ENCODE measurements at regions not wholly inside any gene's neighbourhood (a gene's known extent, or its start where the extent isn't known, plus 50 kb on each side); places are given as distances from the start of the nearest gene placed in this dataset.

GRCh38 chr1:219312967-219313366 lies 139.3 kb downstream of the LYPLAL1 start:
- no peak for TF ChIP-seq CTCF (IDR thresholded peaks at IDR 0.05; ENCODE audit: insufficient read depth, low read length, poor library complexity, severe bottlenecking)
- Histone ChIP-seq H3K36me3 (ENCODE audit: control insufficient read depth, insufficient read depth, low read length) (no peaks in the 10 kb centered on the region), H3K27me3 (replicated peaks; ENCODE audit: control insufficient read depth, insufficient read depth, low read length) (no peaks in the 10 kb centered on the region), H3K4me3 (replicated peaks; ENCODE audit: low read depth, low read length) (no peak overlapping the region)
- DNase-seq (ENCODE audit: extremely low read depth, insufficient read length): no peak

- Histone ChIP-seq H3K36me3 (ENCODE audit: control insufficient read depth, insufficient read depth, low read length) (no peaks in the 10 kb centered on the region), H3K4me3 (replicated peaks; ENCODE audit: low read depth, low read length) (no peak overlapping the region), H3K27me3 (replicated peaks; ENCODE audit: control insufficient read depth, insufficient read depth, low read length) (no peaks in the 10 kb centered on the region)
- TF ChIP-seq CTCF (IDR thresholded peaks at IDR 0.05; ENCODE audit: insufficient read depth, low read length, poor library complexity, severe bottlenecking): no peak
- DNase-seq (ENCODE audit: extremely low read depth, insufficient read length): no peak
These were observed 136.6 kb downstream of the LYPLAL1 start for GRCh38 chr1:219310181-219310728.

GRCh38 chr1:219308367-219308766 lies 134.7 kb downstream of the LYPLAL1 start:
- no peak for DNase-seq (ENCODE audit: extremely low read depth, insufficient read length)
- no peak for TF ChIP-seq CTCF (IDR thresholded peaks at IDR 0.05; ENCODE audit: insufficient read depth, low read length, poor library complexity, severe bottlenecking)
- no peak overlapping the region for H3K4me3 ChIP-seq (replicated peaks; ENCODE audit: low read depth, low read length)

GRCh38 chr1:219304227-219305226 lies 130.8 kb downstream of the LYPLAL1 start:
- no peak overlapping the region for H3K4me3 ChIP-seq (replicated peaks; ENCODE audit: low read depth, low read length)
- DNase-seq (ENCODE audit: extremely low read depth, insufficient read length): no peak
- no peak for TF ChIP-seq CTCF (IDR thresholded peaks at IDR 0.05; ENCODE audit: insufficient read depth, low read length, poor library complexity, severe bottlenecking)

More at GRCh38 chr1:219308367-219308766, 134.7 kb downstream of the LYPLAL1 start:
- H3K27me3 ChIP-seq (replicated peaks; ENCODE audit: control insufficient read depth, insufficient read depth, low read length): no peaks in the 10 kb centered on the region
- H3K36me3 ChIP-seq (ENCODE audit: control insufficient read depth, insufficient read depth, low read length): no peaks in the 10 kb centered on the region

GRCh38 chr1:219302697-219303096 lies 129.0 kb downstream of the LYPLAL1 start:
- TF ChIP-seq CTCF (IDR thresholded peaks at IDR 0.05; ENCODE audit: insufficient read depth, low read length, poor library complexity, severe bottlenecking): no peak
- Histone ChIP-seq H3K36me3 (ENCODE audit: control insufficient read depth, insufficient read depth, low read length) (no peaks in the 10 kb centered on the region), H3K4me3 (replicated peaks; ENCODE audit: low read depth, low read length) (no peak overlapping the region), H3K27me3 (replicated peaks; ENCODE audit: control insufficient read depth, insufficient read depth, low read length) (no peaks in the 10 kb centered on the region)
- no peak for DNase-seq (ENCODE audit: extremely low read depth, insufficient read length)

More at GRCh38 chr1:219304227-219305226, 130.8 kb downstream of the LYPLAL1 start:
- no peaks in the 10 kb centered on the region for H3K27me3 ChIP-seq (replicated peaks; ENCODE audit: control insufficient read depth, insufficient read depth, low read length)
- no peaks in the 10 kb centered on the region for H3K36me3 ChIP-seq (ENCODE audit: control insufficient read depth, insufficient read depth, low read length)

All from GM06990 (cell line).